Fibroblast of the aortic adventitia (primary cell): ENCODE measurements at regions not wholly inside any gene's neighbourhood (a gene's known extent, or its start where the extent isn't known, plus 50 kb on each side); places are given as distances from the start of the nearest gene placed in this dataset.
A peak's percentile ranks its signal among the peaks of the same experiment; 100 is the strongest.
"Not testable (repeated sequence)": the region's sequence is repeated elsewhere in the genome, so short reads cannot be mapped to it uniquely, and the experiment has no call there.

Source experiments
- DNase-seq: peaks from one replicate; pipeline ENCODE4 v3.0.0-alpha.2; 2010; ENCODE audit warnings: low read depth
- H3K4me3 ChIP-seq: 2 replicates; pipeline ENCODE4 v1.5.1; 2011; ENCODE audit warnings: low read depth, mild to moderate bottlenecking, control low read depth, low read length, moderate library complexity
- CTCF ChIP-seq: IDR thresholded peaks from 2 replicates; pipeline ENCODE4 v1.5.1; 2011; ENCODE audit warnings: mild to moderate bottlenecking, low read length, control low read depth, inconsistent platforms; ENCODE audit not compliant: insufficient read depth

GRCh38 chr6:118706702-118707101 lies 55.3 kb upstream of the CEP85L start:
- no peak for DNase-seq
- no peak for TF ChIP-seq CTCF
- no peak overlapping the region for H3K4me3 ChIP-seq

DNA sequence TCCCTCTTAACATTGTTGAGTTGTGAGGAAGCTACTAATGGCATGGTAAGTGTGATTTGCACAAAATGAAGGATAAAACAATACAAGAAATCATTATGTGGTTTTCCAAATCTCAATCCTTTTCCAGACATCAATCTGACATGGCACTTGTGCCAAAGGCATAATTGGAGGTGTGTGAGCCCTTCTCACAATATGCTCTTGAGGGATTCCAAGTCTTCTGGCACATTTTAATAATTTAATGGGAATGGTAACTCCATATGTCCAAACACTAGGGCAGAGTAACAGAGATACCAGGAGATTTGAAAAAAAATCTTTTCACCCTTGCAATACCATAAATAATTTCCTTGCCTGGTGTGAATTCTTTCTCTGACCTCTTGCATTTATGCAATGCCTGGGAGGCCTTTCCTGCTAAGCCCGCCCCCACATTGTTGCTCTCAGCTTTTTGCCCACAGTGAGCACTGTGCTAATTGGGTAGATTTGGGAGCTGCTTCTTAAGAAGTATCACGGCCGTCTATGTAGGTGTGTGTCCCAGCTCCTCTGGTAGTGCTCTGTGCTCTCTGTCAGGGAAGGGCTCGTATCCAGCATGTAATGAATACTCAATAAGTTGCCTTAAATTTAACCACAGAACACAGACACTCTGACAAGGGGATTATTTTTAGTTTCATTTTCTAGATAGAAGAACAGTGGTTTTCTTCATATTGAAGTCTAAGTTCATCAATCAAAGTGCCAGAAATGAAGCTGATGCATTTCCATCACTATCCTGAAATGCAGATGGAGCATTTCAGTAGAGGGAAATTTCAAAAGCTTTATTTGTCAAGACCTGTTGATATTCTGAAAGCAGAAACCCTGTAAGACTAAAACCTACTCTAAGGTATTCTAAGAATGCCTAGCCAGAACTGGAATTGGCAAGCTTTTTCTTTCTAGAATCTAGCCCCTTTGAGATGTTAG lies 54.4 kb upstream of the CEP85L start:
- peak; percentile 55 for DNase-seq
- H3K4me3 ChIP-seq, result no peak overlapping the region
- no peak for TF ChIP-seq CTCF

DNA sequence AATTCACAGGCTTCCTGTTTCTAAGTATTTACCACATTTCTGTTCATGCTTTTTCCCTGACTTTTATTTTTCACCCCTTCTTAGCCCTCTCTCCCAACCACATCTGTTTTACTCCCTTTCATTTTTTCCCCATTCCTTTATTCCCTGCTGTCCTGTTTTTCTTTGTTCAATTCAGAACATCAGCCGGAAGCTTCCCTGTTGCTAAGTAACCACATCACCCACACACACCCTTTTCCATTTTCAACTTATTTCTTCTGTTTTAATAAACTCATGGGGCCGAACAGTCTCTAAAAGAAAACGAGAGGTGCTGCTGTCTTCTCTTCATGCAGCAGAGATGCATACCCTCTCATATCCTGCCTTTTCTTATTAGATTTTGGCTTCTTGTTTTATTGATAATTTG lies 53.5 kb upstream of the CEP85L start:
- DNase-seq, result no peak

DNA sequence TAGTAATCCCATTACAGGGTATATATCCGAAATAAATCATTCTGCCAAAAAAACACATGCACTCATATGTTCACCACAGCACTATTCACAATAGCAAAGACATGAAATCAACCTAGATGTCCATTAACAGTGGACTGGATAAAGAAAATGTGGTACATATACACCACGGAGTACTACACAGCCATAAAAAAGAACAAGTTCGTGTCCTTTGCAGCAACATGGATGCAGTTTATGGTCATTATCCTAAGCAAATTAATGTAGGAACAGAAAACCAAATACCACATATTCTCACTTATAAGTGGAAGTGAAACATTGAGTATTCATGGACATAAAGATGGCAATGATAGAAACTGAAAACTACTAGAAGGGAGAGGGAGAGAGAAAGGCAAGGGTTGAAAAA lies 49.9 kb upstream of the CEP85L start:
- DNase-seq, H3K4me3 ChIP-seq: not testable (repeated sequence)

More for the DNA sequence above, 53.5 kb upstream of the CEP85L start:
- TF ChIP-seq CTCF, result no peak
- no peak overlapping the region for H3K4me3 ChIP-seq
